ENCODE measurements at regions not wholly inside any gene's neighbourhood (a gene's known extent, or its start where the extent isn't known, plus 50 kb on each side); places are given as distances from the start of the nearest gene placed in this dataset.

DNA sequence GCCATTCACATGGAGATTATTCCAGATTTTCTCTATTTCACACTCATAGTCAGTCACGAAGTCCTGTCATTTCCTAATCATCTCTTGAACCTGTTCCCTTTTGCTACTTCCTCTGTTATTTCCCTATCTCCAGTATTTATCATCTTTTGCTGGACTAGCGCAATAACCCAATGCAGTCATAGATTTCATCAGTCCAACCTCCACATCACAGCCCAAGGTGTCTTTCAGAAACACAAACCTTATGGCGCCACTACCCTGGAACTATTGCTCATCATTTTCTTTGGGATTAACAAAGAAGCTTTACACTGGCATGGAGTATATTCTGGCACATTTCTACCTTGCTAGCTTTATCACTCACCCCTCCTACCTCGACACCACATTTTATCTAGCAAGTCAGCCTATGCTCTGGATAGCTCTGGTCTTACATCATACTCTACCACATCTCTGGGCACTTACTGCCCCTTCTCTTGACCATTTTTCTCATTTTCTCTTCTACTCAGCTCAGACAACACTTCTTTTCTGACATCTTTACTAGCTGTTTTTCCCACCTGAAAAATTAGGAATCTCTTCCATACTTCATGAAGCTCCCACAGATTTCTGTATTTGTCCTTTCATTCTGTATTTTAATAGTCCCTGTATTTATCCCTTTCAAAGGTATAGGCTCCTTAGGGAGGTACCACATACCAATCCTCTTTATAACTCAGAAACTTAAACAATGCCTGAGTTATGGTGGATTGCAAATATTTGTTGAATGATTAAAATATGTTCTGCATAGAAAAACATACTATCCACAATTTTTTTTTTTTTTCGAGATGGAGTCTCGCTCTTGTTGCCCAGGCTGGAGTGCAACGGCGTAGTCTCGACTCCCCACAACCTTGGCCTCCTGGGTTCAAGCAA is 534.7 kb downstream of the KLF12 start:
- DNase-seq: no peak

DNA sequence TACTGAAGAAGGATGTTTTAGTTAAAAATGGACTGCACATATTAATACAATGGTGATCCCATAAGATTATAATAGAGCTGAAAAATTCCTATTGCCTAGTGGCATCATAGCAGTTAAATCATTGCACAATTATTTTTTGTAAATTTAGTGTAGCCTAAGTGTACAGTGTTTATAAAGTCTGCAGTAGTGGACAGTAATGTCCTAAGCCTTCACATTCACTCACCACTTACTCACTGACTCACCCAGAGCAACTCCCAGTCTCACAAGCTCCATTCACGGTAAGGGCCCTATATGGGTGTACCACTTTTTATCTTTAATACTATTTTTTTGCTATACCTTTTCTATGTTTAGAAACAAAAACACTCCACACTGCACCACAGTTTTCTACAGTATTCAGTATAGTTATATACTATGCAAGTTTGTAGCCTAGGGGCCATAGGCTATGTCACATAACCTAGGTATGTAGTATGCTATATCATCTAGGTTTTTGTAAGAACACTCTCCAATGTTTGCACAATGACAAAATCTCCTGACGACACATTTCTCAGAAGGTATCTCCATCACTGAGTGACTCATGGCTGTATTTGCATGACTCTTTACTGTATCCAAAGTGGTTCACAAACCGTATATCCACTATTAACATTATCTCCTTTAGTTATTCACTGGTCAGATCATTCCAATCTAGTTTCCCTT is 536.0 kb downstream of the KLF12 start:
- DNase-seq: no peak

DNA sequence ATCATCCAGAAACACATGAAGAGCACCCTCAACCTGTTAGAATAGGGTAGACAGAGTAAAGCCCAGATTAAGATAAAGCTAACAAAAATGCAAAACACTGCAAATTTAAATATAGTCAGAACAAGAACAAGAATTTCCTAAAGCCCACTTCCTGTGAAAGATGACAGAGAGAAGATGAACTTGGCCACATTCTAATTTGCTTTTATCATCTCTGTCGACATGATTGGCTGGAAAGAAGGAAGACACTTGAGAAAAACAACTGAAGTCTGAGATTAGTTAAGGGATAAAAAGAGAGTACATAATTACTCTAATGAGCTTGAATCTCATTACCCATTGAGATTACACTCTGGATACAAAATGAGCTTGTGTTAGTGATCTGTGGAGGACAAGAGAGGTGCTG is 537.6 kb downstream of the KLF5 start:
- DNase-seq: no peak

GRCh38 chr13:73593199-73593765 is 534.5 kb downstream of the KLF5 start:
- no peak for DNase-seq

DNA sequence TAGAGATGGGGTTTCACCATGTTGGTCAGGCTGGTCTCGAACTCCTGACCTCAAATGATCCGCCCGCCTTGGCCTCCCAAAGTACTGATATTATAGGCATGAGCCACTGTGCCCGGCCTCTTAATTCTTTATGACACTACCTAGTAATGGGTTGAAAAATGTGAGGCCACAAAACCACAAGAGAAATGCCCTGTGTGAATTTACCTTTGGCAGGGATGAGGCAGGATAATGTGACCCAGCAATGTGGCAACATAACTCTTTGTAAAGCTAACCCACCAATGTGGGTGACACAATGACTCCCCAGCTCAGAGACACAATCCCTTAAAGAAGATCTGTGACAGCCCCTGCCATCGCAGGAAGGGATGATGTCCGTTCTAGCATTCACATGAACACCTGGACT is 533.1 kb downstream of the KLF5 start:
- no peak for DNase-seq

DNA sequence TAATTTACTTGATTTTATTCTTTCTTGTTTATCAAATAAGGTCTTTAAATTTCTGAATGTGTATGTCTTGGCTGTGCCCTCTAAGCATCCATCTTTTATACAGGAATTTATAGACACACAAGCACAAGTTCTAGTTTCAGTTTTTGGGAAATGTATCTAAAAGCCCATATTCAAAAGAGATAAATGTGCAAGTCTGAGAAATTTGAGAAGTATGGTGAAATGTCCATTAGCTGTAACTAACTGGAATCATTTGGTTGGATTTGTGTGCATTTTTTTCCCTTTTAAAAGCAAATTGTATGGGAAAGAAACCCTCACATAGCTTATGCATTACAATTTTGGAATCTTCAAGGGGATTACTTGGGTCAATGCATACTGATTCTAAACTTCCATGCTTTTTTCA is 532.0 kb downstream of the KLF5 start:
- no peak for DNase-seq

- DNase-seq: no peak
Observed at GRCh38 chr13:73585236-73585635, 526.4 kb downstream of the KLF5 start.

GRCh38 chr13:73583331-73583730 is 524.5 kb downstream of the KLF5 start:
- DNase-seq: no peak

DNA sequence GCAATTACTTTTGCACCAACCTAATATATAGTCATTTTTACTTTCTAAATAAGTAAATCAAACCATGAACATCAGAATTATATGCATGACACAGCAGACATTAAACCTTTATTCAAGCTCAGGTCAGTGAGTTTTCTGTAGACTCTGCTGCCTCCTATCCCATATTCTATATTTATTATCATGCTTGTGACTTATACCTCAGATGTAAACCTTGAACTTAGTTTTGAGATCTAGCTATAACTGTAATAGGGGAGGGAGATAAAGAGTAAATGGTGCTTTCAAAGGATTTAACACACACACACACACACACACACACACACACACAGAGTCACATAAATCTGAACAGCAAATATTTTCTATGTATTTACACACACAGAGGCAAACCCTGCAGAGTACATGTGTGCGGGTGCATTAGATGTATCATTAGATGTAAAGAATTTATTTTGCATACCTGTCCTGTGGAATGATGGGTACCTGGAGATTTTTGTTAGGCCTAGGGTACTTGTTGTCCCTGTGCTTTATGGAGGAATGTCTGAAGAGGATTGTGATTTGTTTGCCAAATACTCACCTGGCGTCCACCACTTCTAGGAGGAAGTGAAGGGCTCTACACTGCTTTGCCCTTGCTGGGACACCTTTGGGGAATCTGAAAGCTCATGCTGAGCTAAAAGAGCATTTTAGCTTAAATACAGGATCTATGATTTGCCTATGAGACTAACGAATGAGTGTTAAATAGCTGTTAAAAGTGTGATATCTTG is 521.9 kb downstream of the KLF5 start:
- no peak for DNase-seq

GRCh38 chr13:73579574-73580274 is 520.9 kb downstream of the KLF5 start:
- DNase-seq: no peak

- DNase-seq: no peak
Observed at GRCh38 chr13:73578251-73578875, 519.6 kb downstream of the KLF5 start.

GRCh38 chr13:73576291-73576690 is 517.5 kb downstream of the KLF5 start:
- no peak for DNase-seq

DNA sequence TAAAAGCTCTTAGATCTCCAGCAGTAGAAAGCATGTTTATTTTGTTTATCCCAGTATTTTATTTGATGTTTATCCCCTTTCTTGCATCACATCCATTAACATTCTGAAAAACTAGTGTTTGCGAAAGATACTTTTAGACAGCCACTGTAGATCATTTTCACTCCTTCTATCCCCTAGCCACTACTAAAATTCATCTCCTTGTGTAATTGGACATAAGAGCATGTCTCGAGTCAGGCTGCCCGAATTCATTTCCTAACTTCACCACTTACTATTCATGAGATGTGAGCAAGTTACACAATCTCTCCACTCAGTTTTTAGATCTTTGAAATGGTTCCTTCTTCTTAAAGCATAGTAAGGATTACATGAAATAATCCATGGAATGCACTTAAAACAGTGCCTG is 514.0 kb downstream of the KLF5 start:
- DNase-seq: no peak

DNA sequence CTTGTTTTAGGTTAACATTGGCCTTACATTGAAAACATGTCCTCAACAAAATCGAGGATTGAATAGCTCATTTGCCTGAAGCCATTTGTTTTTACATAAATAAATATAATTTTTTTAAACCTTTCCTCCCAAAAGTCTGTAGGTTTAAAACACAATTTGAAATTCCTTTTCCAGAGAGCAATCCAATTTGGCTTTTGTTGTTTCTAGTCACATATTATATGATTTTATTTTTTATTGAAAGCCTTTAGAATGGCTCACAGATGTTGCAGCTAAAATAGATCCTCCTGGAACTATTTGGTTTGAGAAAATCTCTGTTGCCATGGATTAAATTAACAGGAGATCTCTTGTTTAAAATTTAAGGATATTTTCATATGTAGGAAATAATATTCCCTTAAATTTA is 512.6 kb downstream of the KLF5 start:
- no peak for DNase-seq

DNA sequence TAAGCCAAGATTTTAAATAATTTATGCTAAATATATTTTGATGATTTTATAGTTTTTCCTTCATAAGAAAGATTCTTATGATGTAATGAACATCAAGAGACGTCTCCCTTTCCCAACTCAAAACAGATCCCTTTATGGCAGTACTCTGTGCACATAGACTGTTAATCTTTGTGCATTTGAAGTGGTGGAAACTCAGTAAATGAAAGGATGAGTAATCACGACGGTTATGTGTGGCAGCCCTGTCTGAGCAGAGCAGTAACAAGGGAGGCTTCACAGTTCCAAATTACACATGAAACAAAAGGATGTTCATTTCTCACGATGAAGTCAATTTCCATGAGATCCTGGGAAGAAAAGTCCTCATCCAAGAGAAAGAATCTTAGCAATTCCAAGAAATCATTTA is 498.1 kb downstream of the KLF5 start:
- DNase-seq: no peak

- DNase-seq: no peak
Observed at GRCh38 chr13:73556128-73556527, 497.3 kb downstream of the KLF5 start.

- DNase-seq: no peak
Observed at GRCh38 chr13:73551736-73552135, 492.9 kb downstream of the KLF5 start.

DNA sequence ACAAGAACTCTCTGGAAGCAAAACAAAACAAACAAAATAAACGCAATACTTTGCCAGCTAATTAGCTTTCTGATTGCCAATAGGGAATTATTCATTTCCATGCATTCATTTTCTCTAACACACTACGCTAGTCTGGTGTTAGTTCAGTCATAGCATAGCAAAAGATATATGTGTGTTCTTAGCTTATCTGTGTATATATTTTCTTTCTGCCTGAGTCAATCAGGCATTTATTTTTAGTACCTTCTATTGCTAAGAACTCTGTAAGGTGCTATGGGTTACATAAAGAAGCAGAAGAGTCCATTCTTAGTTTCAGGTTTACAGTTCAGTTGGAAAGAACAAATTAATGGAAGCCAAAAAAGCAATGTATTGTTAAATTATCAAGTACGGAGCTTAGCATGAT is 490.9 kb downstream of the KLF5 start:
- DNase-seq: no peak

- no peak for DNase-seq
Observed at GRCh38 chr13:73548449-73548848, 489.6 kb downstream of the KLF5 start.

DNA sequence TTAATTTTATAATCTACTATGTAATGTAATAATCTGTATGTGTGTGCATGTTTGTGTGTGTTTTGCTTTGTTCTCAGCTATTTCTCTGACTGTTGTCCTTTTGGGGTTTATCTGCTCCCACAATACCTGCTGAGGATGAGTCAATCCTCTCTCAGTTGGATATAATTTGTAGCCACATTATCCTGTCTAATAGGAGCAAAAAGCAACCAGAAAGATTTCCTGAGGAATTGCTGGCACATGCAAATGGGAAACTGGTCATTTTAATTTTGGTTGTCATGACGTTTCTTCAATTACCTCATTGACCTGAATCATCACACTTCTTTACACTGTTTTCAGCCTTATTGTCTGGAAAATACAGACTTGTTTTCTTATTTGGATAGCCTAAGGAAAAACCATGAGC is 488.4 kb downstream of the KLF5 start:
- no peak for DNase-seq

DNA sequence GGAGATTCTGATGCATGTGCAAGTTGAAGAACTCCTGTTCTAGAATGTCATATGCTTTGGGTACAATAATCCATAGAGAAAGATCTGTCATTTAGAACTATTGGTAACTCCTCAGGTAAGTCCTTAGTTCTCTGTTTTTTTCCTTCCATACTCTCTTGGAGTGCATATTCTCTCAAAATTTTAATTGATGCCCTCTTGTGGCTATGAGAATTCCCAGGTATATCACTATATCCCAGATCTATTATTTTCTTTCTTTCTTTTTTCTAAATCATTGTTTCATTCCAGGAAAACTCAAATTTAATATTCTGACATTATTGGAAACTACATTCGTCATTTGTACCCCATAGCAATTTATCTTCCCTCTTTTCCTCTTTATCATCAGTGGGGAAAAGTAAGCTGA is 485.4 kb downstream of the KLF5 start:
- no peak for DNase-seq

- no peak for DNase-seq
Observed at GRCh38 chr13:73542446-73542845, 483.6 kb downstream of the KLF5 start.

Measured in activated naive CD4-positive, alpha-beta T cell treated with Interleukin-2 at 50 U/mL for 16 hours (primary cell).